ENCODE measurements at regions not wholly inside any gene's neighbourhood (a gene's known extent, or its start where the extent isn't known, plus 50 kb on each side); places are given as distances from the start of the nearest gene placed in this dataset.
"Not testable (repeated sequence)": the region's sequence is repeated elsewhere in the genome, so short reads cannot be mapped to it uniquely, and the experiment has no call there.

- 89 to 98% (median 93%) methylated on average over 2 of the region's 2 CpGs for WGBS, 4 donors
Measured at GRCh38 chr4:164081801-164082200, 587.3 kb downstream of the TMA16 start.

GRCh38 chr4:164087733-164088132 is 593.2 kb downstream of the TMA16 start:
- ATAC-seq (no peak), DNase-seq (no peak)
- no peak overlapping the region for H3K27ac ChIP-seq
- intact Hi-C loops (cut with DNase I): no loop called here
- no peaks in the 10 kb centered on the region for H3K4me1 ChIP-seq
- 59 to 69% (median 65%) methylated on average over 3 of the region's 3 CpGs for WGBS, 4 donors
- TF ChIP-seq CTCF (IDR thresholded peaks at IDR 0.05): no peak
- TF ChIP-seq POLR2A (IDR thresholded peaks at IDR 0.05): no peak
- H3K4me3 ChIP-seq: no peak overlapping the region
- H3K9me3 ChIP-seq: no peaks in the 10 kb centered on the region
- no peaks in the 10 kb centered on the region for H3K27me3 ChIP-seq
- no peaks in the 10 kb centered on the region for H3K36me3 ChIP-seq

More at GRCh38 chr4:164081801-164082200, 587.3 kb downstream of the TMA16 start:
- H3K36me3 ChIP-seq: no peaks in the 10 kb centered on the region
- TF ChIP-seq POLR2A (IDR thresholded peaks at IDR 0.05) (no peak), CTCF (IDR thresholded peaks at IDR 0.05) (no peak)
- no peak overlapping the region for H3K4me3 ChIP-seq
- intact Hi-C loops (cut with DNase I): no loop called here
- H3K9me3 ChIP-seq: peaks cover 0 to 4% (median 0%) of the 10 kb centered on the region in 12 donors
- DNase-seq (no peak), ATAC-seq (no peak)
- no peaks in the 10 kb centered on the region for H3K27me3 ChIP-seq
- H3K4me1 ChIP-seq: no peaks in the 10 kb centered on the region
- H3K27ac ChIP-seq: no peak overlapping the region

DNA sequence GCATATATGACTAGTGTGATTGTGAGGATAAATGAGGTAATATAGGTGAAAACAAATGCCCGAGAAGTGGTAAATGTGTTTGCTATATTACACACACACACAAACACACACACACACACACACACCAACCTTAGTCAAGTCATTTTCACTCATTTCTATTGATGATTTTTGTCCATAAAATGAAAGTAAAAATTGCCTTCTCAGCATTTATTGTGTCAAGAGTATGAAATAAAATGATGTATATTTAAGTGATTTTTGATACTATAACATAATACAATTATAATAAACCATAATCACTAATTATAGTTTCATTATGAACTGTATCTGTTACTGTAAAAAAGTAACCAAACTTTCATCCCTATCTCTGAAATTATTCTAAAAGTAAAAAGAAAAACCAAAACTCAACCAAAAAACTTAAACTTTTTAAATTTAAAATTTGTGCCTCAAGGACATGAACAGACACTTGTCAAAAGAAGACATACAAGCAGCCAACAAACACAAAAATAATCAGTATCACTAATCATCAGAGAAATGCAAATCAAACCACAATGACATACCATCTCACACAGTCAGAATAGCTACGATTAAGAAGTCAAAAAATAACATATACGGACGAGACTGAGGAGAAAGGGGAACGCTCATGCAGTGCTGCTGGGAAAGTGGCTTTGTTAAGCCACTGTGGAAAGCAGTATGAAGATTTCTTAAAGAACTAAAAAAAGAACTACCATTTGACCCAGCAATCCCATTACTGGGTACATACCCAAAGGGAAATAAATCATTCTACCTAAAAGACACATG is 601.0 kb downstream of the TMA16 start:
- H3K4me3 ChIP-seq: no peak overlapping the region
- H3K9me3 ChIP-seq: peaks cover 0 to 8% (median 0%) of the 10 kb centered on the region in 12 donors
- ATAC-seq: no peak
- no peaks in the 10 kb centered on the region for H3K27me3 ChIP-seq
- WGBS, 4 donors: 76 to 84% (median 82%) methylated on average over 5 of the region's 5 CpGs
- intact Hi-C loops (cut with DNase I): no loop called here
- H3K4me1 ChIP-seq: no peaks in the 10 kb centered on the region
- H3K27ac ChIP-seq: no peak overlapping the region
- no peak for DNase-seq
- TF ChIP-seq CTCF (IDR thresholded peaks at IDR 0.05): no peak
- TF ChIP-seq POLR2A (IDR thresholded peaks at IDR 0.05): no peak
- H3K36me3 ChIP-seq: no peaks in the 10 kb centered on the region

DNA sequence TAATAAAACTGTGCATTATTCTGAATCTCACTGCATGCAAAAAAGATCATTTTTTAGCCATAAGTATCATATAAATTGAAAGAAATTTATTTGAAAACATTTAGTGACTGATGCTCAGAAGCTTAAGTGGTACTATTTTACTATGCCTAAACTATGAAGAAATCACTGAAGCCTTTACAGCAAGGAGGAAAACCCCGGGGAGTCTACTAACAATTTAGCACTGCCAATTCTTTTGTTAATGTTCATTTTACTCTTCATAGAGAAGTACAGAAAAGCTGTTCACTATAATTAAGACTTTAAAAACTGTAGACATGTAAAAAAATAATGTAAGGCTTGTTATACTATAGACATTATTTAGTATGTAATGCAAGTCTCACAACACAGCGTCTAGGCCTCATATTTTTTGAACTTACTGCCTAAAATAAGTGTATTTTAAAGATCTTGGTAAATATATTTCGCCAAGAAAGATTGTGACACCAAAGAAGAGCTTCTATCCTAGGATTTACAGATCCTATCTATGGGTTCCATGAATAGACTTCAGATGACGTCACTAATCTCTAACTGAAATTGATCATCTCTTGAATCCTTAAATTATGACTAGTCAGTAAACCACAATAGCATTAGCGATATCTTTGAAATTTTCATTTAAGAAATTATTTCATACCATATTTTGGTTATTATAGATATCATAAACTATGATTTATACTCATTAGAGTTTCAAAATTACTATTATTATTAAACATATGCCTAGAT is 602.5 kb downstream of the TMA16 start:
- DNase-seq: no peak
- Histone ChIP-seq H3K27me3 (no peaks in the 10 kb centered on the region), H3K9me3 (peaks cover 0 to 8% (median 0%) of the 10 kb centered on the region in 12 donors), H3K27ac (no peak overlapping the region), H3K4me1 (no peaks in the 10 kb centered on the region), H3K4me3 (no peak overlapping the region), H3K36me3 (no peaks in the 10 kb centered on the region)
- intact Hi-C loops (cut with DNase I): no loop called here
- TF ChIP-seq POLR2A (IDR thresholded peaks at IDR 0.05): no peak
- TF ChIP-seq CTCF (IDR thresholded peaks at IDR 0.05): no peak
- 72 to 81% (median 72%) methylated on average over 5 of the region's 5 CpGs for WGBS, 4 donors
- ATAC-seq: no peak

- H3K27ac ChIP-seq; H3K27me3 ChIP-seq; H3K4me1 ChIP-seq; ATAC-seq; H3K4me3 ChIP-seq; H3K36me3 ChIP-seq; H3K9me3 ChIP-seq; intact Hi-C loops (cut with DNase I): not testable (repeated sequence)
- peak in 1 of 5 donors; percentile 33 for DNase-seq
- 86 to 95% (median 88%) methylated on average over 15 to 23 of the region's 23 CpGs for WGBS, 4 donors
Measured at GRCh38 chr4:164100741-164101365, 606.4 kb downstream of the TMA16 start.

All from heart left ventricle (tissue), 16 donors.